Activated CD4-positive, alpha-beta T cell treated with anti-CD3 and anti-CD28 coated beads, Interleukin-2, Interleukin-6, amounts not matched to agents 100 ng/mL and 50 ng/mL, durations not matched to agents 16 hours and 8 hours (primary cell): ENCODE measurements at regions not wholly inside any gene's neighbourhood (a gene's known extent, or its start where the extent isn't known, plus 50 kb on each side); places are given as distances from the start of the nearest gene placed in this dataset.

Experiments
- DNase-seq: peaks from one replicate; pipeline ENCODE4 v3.0.0-alpha.2; 2020

DNA sequence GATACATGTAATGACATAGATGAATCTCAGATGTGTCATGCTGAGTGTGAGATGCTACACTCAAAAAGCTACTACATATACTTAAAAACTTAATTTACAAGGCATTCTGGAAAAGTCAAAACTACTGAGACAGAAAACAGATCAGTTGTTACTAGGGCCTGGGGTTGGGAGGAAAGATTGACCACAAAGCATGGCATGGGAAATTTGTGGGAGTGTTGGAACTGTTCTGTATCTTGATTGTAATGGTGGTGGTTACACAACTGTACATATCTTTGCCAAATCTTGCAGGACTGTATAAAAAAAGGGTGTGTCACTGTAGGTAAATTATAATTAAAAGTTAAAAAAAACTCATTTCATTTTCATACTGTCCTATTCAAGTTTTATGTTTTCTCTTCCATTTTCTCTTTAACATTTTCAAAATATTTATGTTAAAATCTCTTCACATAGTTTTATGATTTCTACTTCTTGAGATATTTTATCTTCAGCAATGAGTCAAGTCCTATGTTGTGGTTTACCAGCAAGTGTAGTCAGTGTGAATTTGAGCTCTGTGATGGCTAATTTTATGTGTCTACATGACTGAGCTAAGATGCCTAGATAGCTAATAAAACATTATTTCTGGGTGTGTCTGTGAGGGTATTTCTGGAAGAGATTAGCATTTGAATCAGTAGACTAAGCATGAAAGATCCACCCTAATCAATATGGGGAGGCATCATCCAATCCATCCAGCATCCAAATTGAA is 58.6 kb upstream of the VRK2 start:
- no peak for DNase-seq

DNA sequence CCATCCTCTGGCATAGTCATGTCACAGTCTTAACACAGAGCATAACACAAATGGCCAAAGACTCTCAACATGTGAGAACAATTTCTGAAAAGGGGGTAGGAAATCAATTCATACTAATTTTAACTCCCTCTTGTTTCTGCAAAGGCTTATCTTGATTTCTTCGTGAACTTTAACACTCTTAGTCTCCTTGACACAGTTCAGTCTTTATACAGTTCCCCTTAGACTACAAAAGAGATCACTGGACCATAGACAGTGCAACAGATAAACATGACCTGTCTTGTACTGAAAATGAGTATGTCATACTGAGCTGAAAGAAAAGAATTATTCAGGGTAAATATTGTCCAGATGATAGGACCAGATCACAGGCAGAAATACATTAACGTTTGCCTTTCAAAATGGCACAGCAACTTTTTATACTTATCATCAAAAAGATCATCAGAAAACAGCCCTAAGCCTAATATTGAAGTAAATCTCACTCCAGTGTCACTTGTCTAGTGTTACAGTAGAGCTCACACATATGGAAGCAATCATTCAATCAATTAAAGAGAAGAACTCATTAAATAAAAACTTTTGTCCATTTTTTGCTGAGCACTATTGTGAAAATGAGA is 56.4 kb upstream of the VRK2 start:
- DNase-seq, result no peak
